OCI-LY1 (cell line): ENCODE measurements at regions not wholly inside any gene's neighbourhood (a gene's known extent, or its start where the extent isn't known, plus 50 kb on each side); places are given as distances from the start of the nearest gene placed in this dataset.

Source experiments
- H2AFZ ChIP-seq: fragments of 200-600 bp; sonication (generic), shearing (Covaris generic); 2 replicates; pipeline ENCODE4 v1.6.0; 2014; ENCODE audit warnings: antibody characterized with exemption, mild to moderate bottlenecking, low read length
- H3F3A ChIP-seq: fragments of 200-600 bp; sonication (generic), shearing (Covaris generic); 2 replicates; pipeline ENCODE4 v1.6.0; 2014; ENCODE audit warnings: mild to moderate bottlenecking, antibody characterized with exemption, low read length, moderate library complexity; ENCODE audit not compliant: insufficient read depth
- H3K27ac ChIP-seq: fragments of 200-600 bp; sonication (generic); 2 replicates; pipeline ENCODE4 v1.5.1; 2014; ENCODE audit warnings: low read length, mixed run types, mild to moderate bottlenecking, low read depth; ENCODE audit not compliant: poor library complexity, severe bottlenecking
- H3K27me3 ChIP-seq: fragments of 200-600 bp; sonication (generic); 2 replicates; pipeline ENCODE4 v1.6.0; 2014; ENCODE audit warnings: antibody characterized with exemption, mild to moderate bottlenecking, low read length, moderate library complexity; ENCODE audit not compliant: insufficient read depth
- H3K36me3 ChIP-seq: fragments of 200-600 bp; sonication (generic); 2 replicates; pipeline ENCODE4 v1.6.1; 2014; ENCODE audit warnings: mild to moderate bottlenecking, antibody characterized with exemption, low read length, moderate library complexity, mixed read lengths; ENCODE audit not compliant: insufficient read depth
- H3K4me1 ChIP-seq: fragments of 200-600 bp; sonication (generic); 2 replicates; pipeline ENCODE4 v1.5.1; 2014; ENCODE audit warnings: mild to moderate bottlenecking, low read length, moderate library complexity; ENCODE audit not compliant: insufficient read depth, severe bottlenecking
- H3K4me2 ChIP-seq: fragments of 200-600 bp; sonication (generic), shearing (Covaris generic); 2 replicates; pipeline ENCODE4 v1.6.1; 2014; ENCODE audit warnings: low read length
- H3K4me3 ChIP-seq: fragments of 200-600 bp; sonication (generic); 2 replicates; pipeline ENCODE4 v1.5.1; 2014; ENCODE audit warnings: low read length, low read depth, mild to moderate bottlenecking, mixed read lengths; ENCODE audit not compliant: poor library complexity, severe bottlenecking
- H3K79me2 ChIP-seq: fragments of 200-600 bp; shearing (Covaris generic); 2 replicates; pipeline ENCODE4 v1.6.1; 2016; ENCODE audit warnings: mixed run types, low read length, mixed read lengths; ENCODE audit not compliant: insufficient read depth
- H3K9ac ChIP-seq: fragments of 200-600 bp; sonication (generic), shearing (Covaris generic); 2 replicates; pipeline ENCODE4 v1.6.1; 2014; ENCODE audit warnings: mild to moderate bottlenecking, low read length, mixed read lengths
- H3K9me2 ChIP-seq: fragments of 200-600 bp; sonication (generic), shearing (Covaris generic); 2 replicates; pipeline ENCODE4 v1.6.1; 2014; ENCODE audit warnings: low read depth, mild to moderate bottlenecking, low read length, mixed read lengths
- H3K9me3 ChIP-seq: fragments of 200-600 bp; shearing (Covaris generic); 2 replicates; pipeline ENCODE4 v1.6.1; 2014; ENCODE audit warnings: low read length, mixed read lengths
- H4K20me1 ChIP-seq: fragments of 200-600 bp; sonication (generic), shearing (Covaris generic); 2 replicates; pipeline ENCODE4 v1.6.0; 2016; ENCODE audit warnings: mild to moderate bottlenecking, low read length; ENCODE audit not compliant: insufficient read depth
- EZH2 ChIP-seq: fragments of 200-600 bp; sonication (generic), shearing (Covaris generic); IDR thresholded peaks from 2 replicates; pipeline ENCODE4 v1.8.0; 2017; ENCODE audit warnings: borderline replicate concordance, mixed run types, mild to moderate bottlenecking, antibody characterized with exemption, low read length, moderate library complexity, mixed read lengths
- TF ChIP-seq, protein P1 (sequence below): fragments of 200-600 bp; sonication (generic), shearing (Covaris generic); IDR thresholded peaks from 2 replicates; pipeline ENCODE4 v1.5.1; 2017; ENCODE audit warnings: mild to moderate bottlenecking, antibody characterized with exemption, low read length, moderate library complexity, mixed read lengths

DNA sequence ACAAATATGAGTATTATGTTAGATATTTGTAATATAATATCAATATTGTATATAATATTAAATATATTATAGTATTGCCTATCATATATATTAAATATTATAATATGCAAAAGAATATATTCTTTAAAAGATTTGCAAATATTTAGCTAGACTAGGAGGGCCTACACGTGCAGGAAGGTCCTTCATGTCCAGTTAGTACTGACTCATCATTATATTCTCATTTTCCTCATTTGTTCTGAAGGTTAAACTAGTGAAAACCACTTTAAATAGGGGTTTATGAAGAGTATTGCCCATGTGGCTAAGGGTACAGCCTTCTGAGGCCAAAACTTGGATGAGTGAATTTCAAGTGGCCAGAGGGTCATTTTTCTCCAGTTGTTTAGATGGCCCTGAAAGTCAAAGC lies 293.0 kb upstream of the VRK2 start:
- H3K4me1 ChIP-seq = no peaks in the 10 kb centered on the region
- H3K27ac ChIP-seq = no peak overlapping the region
- H3K27me3 ChIP-seq = no peaks in the 10 kb centered on the region
- H4K20me1 ChIP-seq = no peaks in the 10 kb centered on the region
- TF ChIP-seq, protein P1, sequence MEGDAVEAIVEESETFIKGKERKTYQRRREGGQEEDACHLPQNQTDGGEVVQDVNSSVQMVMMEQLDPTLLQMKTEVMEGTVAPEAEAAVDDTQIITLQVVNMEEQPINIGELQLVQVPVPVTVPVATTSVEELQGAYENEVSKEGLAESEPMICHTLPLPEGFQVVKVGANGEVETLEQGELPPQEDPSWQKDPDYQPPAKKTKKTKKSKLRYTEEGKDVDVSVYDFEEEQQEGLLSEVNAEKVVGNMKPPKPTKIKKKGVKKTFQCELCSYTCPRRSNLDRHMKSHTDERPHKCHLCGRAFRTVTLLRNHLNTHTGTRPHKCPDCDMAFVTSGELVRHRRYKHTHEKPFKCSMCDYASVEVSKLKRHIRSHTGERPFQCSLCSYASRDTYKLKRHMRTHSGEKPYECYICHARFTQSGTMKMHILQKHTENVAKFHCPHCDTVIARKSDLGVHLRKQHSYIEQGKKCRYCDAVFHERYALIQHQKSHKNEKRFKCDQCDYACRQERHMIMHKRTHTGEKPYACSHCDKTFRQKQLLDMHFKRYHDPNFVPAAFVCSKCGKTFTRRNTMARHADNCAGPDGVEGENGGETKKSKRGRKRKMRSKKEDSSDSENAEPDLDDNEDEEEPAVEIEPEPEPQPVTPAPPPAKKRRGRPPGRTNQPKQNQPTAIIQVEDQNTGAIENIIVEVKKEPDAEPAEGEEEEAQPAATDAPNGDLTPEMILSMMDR = no peak
- TF ChIP-seq EZH2 = no peak
- no peak overlapping the region for H2AFZ ChIP-seq
- H3F3A ChIP-seq = no peaks in the 10 kb centered on the region
- no peak overlapping the region for H3K4me2 ChIP-seq
- H3K36me3 ChIP-seq = no peaks in the 10 kb centered on the region
- H3K9ac ChIP-seq = no peak overlapping the region
- no peaks in the 10 kb centered on the region for H3K9me2 ChIP-seq
- H3K9me3 ChIP-seq = no peaks in the 10 kb centered on the region
- no peak overlapping the region for H3K4me3 ChIP-seq
- no peaks in the 10 kb centered on the region for H3K79me2 ChIP-seq

DNA sequence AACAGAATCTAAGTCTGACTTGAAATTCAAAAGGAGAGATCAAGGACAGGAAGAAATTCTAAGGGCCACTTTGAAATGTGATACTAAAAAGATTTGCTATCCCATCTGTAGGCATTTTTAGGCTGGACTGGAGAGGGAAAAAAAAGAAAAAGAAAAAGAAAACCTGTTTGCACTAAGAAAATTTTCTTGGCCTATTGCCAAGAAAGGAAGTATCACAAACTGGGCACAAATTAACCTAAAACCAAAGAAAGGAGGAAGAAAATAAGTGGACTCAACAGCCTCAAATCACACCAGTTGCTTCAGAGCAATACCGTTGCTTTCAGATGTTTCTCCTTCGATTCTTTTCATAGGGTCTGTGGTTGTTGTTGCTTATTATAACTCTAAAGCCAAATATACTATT lies 287.9 kb upstream of the VRK2 start:
- Histone ChIP-seq H4K20me1 (no peaks in the 10 kb centered on the region), H3K79me2 (no peaks in the 10 kb centered on the region), H3K9me3 (no peaks in the 10 kb centered on the region), H2AFZ (no peak overlapping the region), H3K4me3 (no peak overlapping the region), H3K9ac (no peak overlapping the region), H3K27me3 (no peaks in the 10 kb centered on the region), H3K36me3 (no peaks in the 10 kb centered on the region), H3K9me2 (no peaks in the 10 kb centered on the region), H3K4me2 (no peak overlapping the region), H3K27ac (no peak overlapping the region), H3F3A (no peaks in the 10 kb centered on the region), H3K4me1 (peaks cover 11% of the 10 kb centered on the region)
- TF ChIP-seq, protein P1 = no peak
- TF ChIP-seq EZH2 = no peak

DNA sequence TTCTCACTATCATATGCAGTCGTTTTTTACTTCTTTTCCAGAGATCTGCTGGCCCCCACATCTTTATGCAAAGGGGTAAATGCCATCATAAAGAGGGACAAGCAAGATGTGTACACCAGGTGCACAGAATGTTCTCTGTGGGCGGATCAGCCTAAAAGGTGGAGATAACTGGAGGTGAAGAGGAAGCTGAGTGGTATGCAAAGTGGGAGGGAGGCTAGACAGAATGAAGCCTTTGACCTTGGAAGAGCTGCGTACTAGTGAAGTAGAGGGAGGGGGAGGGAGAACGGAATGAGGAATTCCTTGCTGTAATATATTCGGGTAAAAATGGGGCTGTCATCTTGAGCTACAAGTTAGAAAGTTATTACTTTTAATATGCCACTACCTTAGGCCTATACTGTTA lies 287.5 kb upstream of the VRK2 start:
- peaks cover 11% of the 10 kb centered on the region for H3K4me1 ChIP-seq
- no peaks in the 10 kb centered on the region for H3K9me3 ChIP-seq
- no peaks in the 10 kb centered on the region for H3K27me3 ChIP-seq
- no peaks in the 10 kb centered on the region for H3K9me2 ChIP-seq
- H3F3A ChIP-seq = no peaks in the 10 kb centered on the region
- H4K20me1 ChIP-seq = no peaks in the 10 kb centered on the region
- no peaks in the 10 kb centered on the region for H3K79me2 ChIP-seq
- no peak overlapping the region for H3K4me2 ChIP-seq
- H3K9ac ChIP-seq = no peak overlapping the region
- no peak overlapping the region for H3K27ac ChIP-seq
- no peak overlapping the region for H3K4me3 ChIP-seq
- TF ChIP-seq EZH2 = no peak
- TF ChIP-seq, protein P1 = no peak
- H2AFZ ChIP-seq = no peak overlapping the region
- no peaks in the 10 kb centered on the region for H3K36me3 ChIP-seq
